ENCODE measurements at regions not wholly inside any gene's neighbourhood (a gene's known extent, or its start where the extent isn't known, plus 50 kb on each side); places are given as distances from the start of the nearest gene placed in this dataset.

GRCh38 chr9:26334706-26335105 lies 557.9 kb downstream of the CAAP1 start:
- no peak for FAIRE-seq
- no peak for TF ChIP-seq CTCF (IDR thresholded peaks at IDR 0.05; ENCODE audit: insufficient read depth, missing control alignments)
- DNase-seq (ENCODE audit: insufficient read length, low spot score) = no peak

- no peak for DNase-seq (ENCODE audit: insufficient read length, low spot score)
- no peak for FAIRE-seq
- no peak for TF ChIP-seq CTCF (IDR thresholded peaks at IDR 0.05; ENCODE audit: insufficient read depth, missing control alignments)
Measured at GRCh38 chr9:26331223-26331622, 561.4 kb downstream of the CAAP1 start.

GRCh38 chr9:26329974-26330373 lies 562.6 kb downstream of the CAAP1 start:
- FAIRE-seq = no peak
- TF ChIP-seq CTCF (IDR thresholded peaks at IDR 0.05; ENCODE audit: insufficient read depth, missing control alignments) = no peak
- no peak for DNase-seq (ENCODE audit: insufficient read length, low spot score)

GRCh38 chr9:26326563-26326962 lies 566.0 kb downstream of the CAAP1 start:
- FAIRE-seq (no peak), DNase-seq (ENCODE audit: insufficient read length, low spot score) (no peak)
- peak; percentile 85 for TF ChIP-seq CTCF (IDR thresholded peaks at IDR 0.05; ENCODE audit: insufficient read depth, missing control alignments)

GRCh38 chr9:26325444-26325829 lies 567.2 kb downstream of the CAAP1 start:
- no peak for TF ChIP-seq CTCF (IDR thresholded peaks at IDR 0.05; ENCODE audit: insufficient read depth, missing control alignments)
- DNase-seq (ENCODE audit: insufficient read length, low spot score) (no peak), FAIRE-seq (no peak)

- no peak for DNase-seq (ENCODE audit: insufficient read length, low spot score)
- TF ChIP-seq CTCF (IDR thresholded peaks at IDR 0.05; ENCODE audit: insufficient read depth, missing control alignments) = no peak
- no peak for FAIRE-seq
Measured at GRCh38 chr9:26324786-26325443, 567.7 kb downstream of the CAAP1 start.

- TF ChIP-seq CTCF (IDR thresholded peaks at IDR 0.05; ENCODE audit: insufficient read depth, missing control alignments) = no peak
- DNase-seq (ENCODE audit: insufficient read length, low spot score) (no peak), FAIRE-seq (no peak)
Measured at GRCh38 chr9:26321935-26322334, 570.7 kb downstream of the CAAP1 start.

All from D721Med (cell line).